K562 (cell line): ENCODE measurements at regions not wholly inside any gene's neighbourhood (a gene's known extent, or its start where the extent isn't known, plus 50 kb on each side); places are given as distances from the start of the nearest gene placed in this dataset.
A peak's percentile ranks its signal among the peaks of the same experiment; 100 is the strongest.

Source experiments
- ATAC-seq: fragments of 200-7000 bp; cut with Tn5 transposase; 3 replicates; pipeline ENCODE4 v1.9.1; 2020; ENCODE audit warnings: moderate library complexity
- BruUV-seq: library from RNA; stranded (reverse); fragments of 400-500 nt; replicated peaks from 2 replicates; lab custom pipeline; 2021; lab: Mats Ljungman, UMichigan
- CTCF ChIA-PET: fragments of 300-600 bp; formaldehyde crosslinking; extraction: SDS; loops from one replicate; lab custom pipeline; 2021; ENCODE audit warnings: low intra/inter-chr PET ratio; lab: Yijun Ruan, JAX
- POLR2A ChIA-PET: fragments of 300-600, 350-650 bp; sonication (Branson Sonifier 250); formaldehyde crosslinking; extraction: SDS; loops from one replicate; lab custom pipeline; 2021; ENCODE audit warnings: antibody characterized with exemption, inconsistent platforms; lab: Yijun Ruan, JAX
- DNase-seq, 4 experiments: peaks; one replicate each; pipeline versions ENCODE4 v3.0.0 to v3.0.0-alpha.2; 2011 to 2018; ENCODE audit warnings: low spot score in 3 of 4, mixed read lengths in 3 of 4; ENCODE audit errors: extremely low read depth in 1 of 4
- FAIRE-seq: peaks from 2 replicates; lab custom pipeline; 2011; peaks lifted over from hg19 to GRCh38; lab: Jason Lieb, UNC
- H2AFZ ChIP-seq: 2 replicates; pipeline ENCODE4 v1.6.0; 2011; ENCODE audit warnings: low read depth, low read length, control low read depth, inconsistent platforms
- H3K27ac ChIP-seq: fragments of 200-600 bp; 3 replicates; pipeline ENCODE4 v1.8.0; 2011; ENCODE audit warnings: low read depth, mild to moderate bottlenecking, control low read depth, inconsistent platforms, low read length, moderate library complexity, mixed read lengths; ENCODE audit errors: extremely low read depth
- H3K27me3 ChIP-seq, 2 experiments: fragments of 300-600 bp in 1 of 2; 2 replicates in 1 of 2; 3 replicates in 1 of 2; pipeline versions ENCODE4 v1.6.0 to v1.8.0; 2011; ENCODE audit warnings: inconsistent platforms in 2 of 2, low read length in 2 of 2, mild to moderate bottlenecking in 1 of 2, mixed read lengths in 1 of 2, moderate library complexity in 1 of 2; ENCODE audit not compliant: control insufficient read depth in 2 of 2, insufficient read depth in 2 of 2
- H3K36me3 ChIP-seq: fragments of 300-600 bp; 3 replicates; pipeline ENCODE4 v1.8.0; 2011; ENCODE audit warnings: mild to moderate bottlenecking, low read length, inconsistent platforms; ENCODE audit not compliant: control insufficient read depth, insufficient read depth
- H3K4me1 ChIP-seq, 2 experiments: fragments of 200-600 bp in 1 of 2; replicated peaks in 1 of 2; 2 replicates in 1 of 2; 3 replicates in 1 of 2; pipeline versions ENCODE4 v1.5.1 to v1.8.0; 2011; ENCODE audit warnings: inconsistent platforms in 2 of 2, low read length in 2 of 2, mild to moderate bottlenecking in 1 of 2, mixed read lengths in 1 of 2, moderate library complexity in 1 of 2; ENCODE audit not compliant: control insufficient read depth in 2 of 2, insufficient read depth in 2 of 2
- H3K4me2 ChIP-seq: 2 replicates; pipeline ENCODE4 v1.6.1; 2011; ENCODE audit warnings: low read length, control low read depth, inconsistent platforms, mixed read lengths; ENCODE audit not compliant: insufficient read depth
- H3K4me3 ChIP-seq: fragments of 200-600 bp; sonication (generic), shearing (Covaris generic); 2 replicates; pipeline ENCODE4 v1.5.1; 2016; ENCODE audit warnings: control low read depth, inconsistent platforms
- H3K79me2 ChIP-seq: fragments of 200-600 bp; 3 replicates; pipeline ENCODE4 v1.8.0; 2011; ENCODE audit warnings: low read length, inconsistent platforms; ENCODE audit not compliant: control insufficient read depth, insufficient read depth
- H3K9ac ChIP-seq, 2 experiments: 2 replicates each; pipeline versions ENCODE4 v1.6.0 to v1.6.1; 2011; ENCODE audit warnings: low read depth in 2 of 2, low read length in 2 of 2, control low read depth in 1 of 2, inconsistent platforms in 1 of 2, mild to moderate bottlenecking in 1 of 2, mixed read lengths in 1 of 2; ENCODE audit not compliant: insufficient read depth in 1 of 2
- H3K9me1 ChIP-seq: one replicate; pipeline ENCODE4 v1.6.0; 2011; ENCODE audit warnings: inconsistent platforms, mild to moderate bottlenecking, low read length, moderate library complexity; ENCODE audit not compliant: control insufficient read depth, insufficient read depth
- H3K9me3 ChIP-seq: replicated peaks from 2 replicates; pipeline ENCODE4 v1.5.1; 2011; ENCODE audit warnings: low read depth, low read length, inconsistent platforms; ENCODE audit not compliant: control insufficient read depth, insufficient read depth
- H4K20me1 ChIP-seq: replicated peaks from 2 replicates; pipeline ENCODE4 v1.6.1; 2011; ENCODE audit warnings: low read length, inconsistent platforms, mixed read lengths; ENCODE audit not compliant: control insufficient read depth, insufficient read depth
- C11orf30 ChIP-seq: fragments of 450-650 bp; IDR thresholded peaks from 2 replicates; pipeline ENCODE4 v1.6.1; 2016; ENCODE audit warnings: low read depth, mild to moderate bottlenecking
- CCAR2 ChIP-seq: fragments of 200-400 bp; formaldehyde crosslinking; IDR thresholded peaks from 2 replicates; pipeline ENCODE4 v1.6.1; 2017; ENCODE audit warnings: mild to moderate bottlenecking, low read depth, low read length
- HNRNPL ChIP-seq: fragments of 200-400 bp; formaldehyde crosslinking; IDR thresholded peaks from 2 replicates; pipeline ENCODE4 v1.6.1; 2017; ENCODE audit warnings: low read depth, mild to moderate bottlenecking, low read length
- MAFF ChIP-seq: IDR thresholded peaks from 2 replicates; pipeline ENCODE4 v1.6.1; 2012; ENCODE audit warnings: low read length, improper control_type of control experiment
- MAFG ChIP-seq: fragments of 450-650 bp; conservative IDR thresholded peaks from 2 replicates; pipeline ENCODE4 v1.6.1; 2016; ENCODE audit warnings: missing genetic modification characterization, missing compliant biosample characterization
- MAFK ChIP-seq: IDR thresholded peaks from 2 replicates; pipeline ENCODE4 v1.6.1; 2011; ENCODE audit warnings: low read length, improper control_type of control experiment
- ZNF316 ChIP-seq: fragments of 450-650 bp; IDR thresholded peaks from 2 replicates; pipeline ENCODE4 v1.6.1; 2016
- WGBS: fragments of 100-300 bp; shearing (Covaris generic); methylation state at CpG from one replicate; pipeline ENCODE4 v1.1.6; 2016; ENCODE audit warnings: low coverage, mixed read lengths; ENCODE audit not compliant: insufficient coverage; ENCODE audit errors: missing lambda C conversion rate; 5-methylcytosine and 5-hydroxymethylcytosine counted together
- in situ Hi-C: fragments of 300-500 bp; cut with MboI; formaldehyde crosslinking; loops from 4 replicates; pipeline ENCODE4 v1.15.0; 2018; ENCODE audit warnings: inconsistent platforms, mixed read lengths
- intact Hi-C: fragments of 100-400 bp; cut with micrococcal nuclease; formaldehyde crosslinking; loops from 2 replicates; pipeline ENCODE4 v1.14.2; 2022
- TF ChIP-seq, protein P1 (sequence below): sonication (generic); formaldehyde crosslinking; IDR thresholded peaks from 2 replicates; pipeline ENCODE4 v1.8.0; 2022; ENCODE audit warnings: mild to moderate bottlenecking, missing genetic modification reagents

DNA sequence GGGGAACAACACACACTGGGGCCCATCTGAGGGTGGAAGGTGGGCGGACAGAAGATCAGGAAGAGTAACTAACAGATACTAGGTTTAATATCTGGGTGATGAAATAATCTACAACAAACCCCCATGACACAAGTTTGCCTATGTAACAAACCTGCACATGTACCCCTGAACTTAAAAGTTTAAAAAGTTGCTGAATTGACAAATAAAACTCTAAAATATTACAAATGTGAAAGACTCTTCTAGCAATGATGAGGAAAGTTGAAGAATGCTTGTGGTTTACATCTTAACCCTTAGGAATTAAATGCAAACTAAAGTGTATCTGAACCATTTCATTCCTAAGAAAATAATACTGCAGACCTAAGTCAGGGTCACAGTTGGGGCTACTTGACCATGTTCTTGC lies 525.6 kb upstream of the CAMK1G start:
- no peaks in the 10 kb centered on the region for H3K79me2 ChIP-seq
- intact Hi-C loops, result no loop called here
- TF ChIP-seq, protein P1, sequence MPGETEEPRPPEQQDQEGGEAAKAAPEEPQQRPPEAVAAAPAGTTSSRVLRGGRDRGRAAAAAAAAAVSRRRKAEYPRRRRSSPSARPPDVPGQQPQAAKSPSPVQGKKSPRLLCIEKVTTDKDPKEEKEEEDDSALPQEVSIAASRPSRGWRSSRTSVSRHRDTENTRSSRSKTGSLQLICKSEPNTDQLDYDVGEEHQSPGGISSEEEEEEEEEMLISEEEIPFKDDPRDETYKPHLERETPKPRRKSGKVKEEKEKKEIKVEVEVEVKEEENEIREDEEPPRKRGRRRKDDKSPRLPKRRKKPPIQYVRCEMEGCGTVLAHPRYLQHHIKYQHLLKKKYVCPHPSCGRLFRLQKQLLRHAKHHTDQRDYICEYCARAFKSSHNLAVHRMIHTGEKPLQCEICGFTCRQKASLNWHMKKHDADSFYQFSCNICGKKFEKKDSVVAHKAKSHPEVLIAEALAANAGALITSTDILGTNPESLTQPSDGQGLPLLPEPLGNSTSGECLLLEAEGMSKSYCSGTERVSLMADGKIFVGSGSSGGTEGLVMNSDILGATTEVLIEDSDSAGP (CRISPR knock-in tag), result no peak
- TF ChIP-seq ZNF316, result peak; percentile 80
- peak; percentile 25; the same call in 1 of the 2 replicates for TF ChIP-seq MAFK
- TF ChIP-seq HNRNPL, result no peak
- TF ChIP-seq MAFG, result peak; percentile 66
- peak; percentile 49 for TF ChIP-seq MAFF
- TF ChIP-seq CCAR2, result no peak
- peak; percentile 45; the same call in 1 of the 2 replicates for TF ChIP-seq C11orf30
- TF ChIP-seq, all 486 proteins: peak for 5
- no peak overlapping the region for H3K4me2 ChIP-seq
- no peak overlapping the region for H2AFZ ChIP-seq
- H3K9me1 ChIP-seq, result no peaks in the 10 kb centered on the region
- no peaks in the 10 kb centered on the region for H3K9me3 ChIP-seq
- no peak overlapping the region for H3K4me3 ChIP-seq
- DNase-seq (no peak), FAIRE-seq (no peak), ATAC-seq (no peak)
- ChIA-PET CTCF (no interaction called here), POLR2A (no interaction called here)
- BruUV-seq, result no TSS peak
- in situ Hi-C loops, result no loop called here
- H3K27me3 ChIP-seq, result no peaks in the 10 kb centered on the region
- no peaks in the 10 kb centered on the region for H3K4me1 ChIP-seq
- 0% methylated on average over 1 of the region's 1 CpG for WGBS
- no peaks in the 10 kb centered on the region for H4K20me1 ChIP-seq
- no peak overlapping the region for H3K9ac ChIP-seq
- no peaks in the 10 kb centered on the region for H3K36me3 ChIP-seq
- no peak overlapping the region for H3K27ac ChIP-seq
